K562 (cell line): ENCODE measurements at regions not wholly inside any gene's neighbourhood (a gene's known extent, or its start where the extent isn't known, plus 50 kb on each side); places are given as distances from the start of the nearest gene placed in this dataset.

ENCODE experiments used
- ATAC-seq: fragments of 200-7000 bp; cut with Tn5 transposase; 3 replicates; pipeline ENCODE4 v1.9.1; 2020; ENCODE audit warnings: moderate library complexity
- BruUV-seq: library from RNA; stranded (reverse); fragments of 400-500 nt; replicated peaks from 2 replicates; lab custom pipeline; 2021; lab: Mats Ljungman, UMichigan
- CTCF ChIA-PET: fragments of 300-600 bp; formaldehyde crosslinking; extraction: SDS; loops from one replicate; lab custom pipeline; 2021; ENCODE audit warnings: low intra/inter-chr PET ratio; lab: Yijun Ruan, JAX
- POLR2A ChIA-PET: fragments of 300-600, 350-650 bp; sonication (Branson Sonifier 250); formaldehyde crosslinking; extraction: SDS; loops from one replicate; lab custom pipeline; 2021; ENCODE audit warnings: antibody characterized with exemption, inconsistent platforms; lab: Yijun Ruan, JAX
- DNase-seq, 4 experiments: peaks; one replicate each; pipeline versions ENCODE4 v3.0.0 to v3.0.0-alpha.2; 2011 to 2018; ENCODE audit warnings: low spot score in 3 of 4, mixed read lengths in 3 of 4; ENCODE audit errors: extremely low read depth in 1 of 4
- FAIRE-seq: peaks from 2 replicates; lab custom pipeline; 2011; peaks lifted over from hg19 to GRCh38; lab: Jason Lieb, UNC
- H2AFZ ChIP-seq: 2 replicates; pipeline ENCODE4 v1.6.0; 2011; ENCODE audit warnings: low read depth, low read length, control low read depth, inconsistent platforms
- H3K27ac ChIP-seq: fragments of 200-600 bp; 3 replicates; pipeline ENCODE4 v1.8.0; 2011; ENCODE audit warnings: low read depth, mild to moderate bottlenecking, control low read depth, inconsistent platforms, low read length, moderate library complexity, mixed read lengths; ENCODE audit errors: extremely low read depth
- H3K27me3 ChIP-seq, 2 experiments: fragments of 300-600 bp in 1 of 2; 2 replicates in 1 of 2; 3 replicates in 1 of 2; pipeline versions ENCODE4 v1.6.0 to v1.8.0; 2011; ENCODE audit warnings: inconsistent platforms in 2 of 2, low read length in 2 of 2, mild to moderate bottlenecking in 1 of 2, mixed read lengths in 1 of 2, moderate library complexity in 1 of 2; ENCODE audit not compliant: control insufficient read depth in 2 of 2, insufficient read depth in 2 of 2
- H3K36me3 ChIP-seq: fragments of 300-600 bp; 3 replicates; pipeline ENCODE4 v1.8.0; 2011; ENCODE audit warnings: mild to moderate bottlenecking, low read length, inconsistent platforms; ENCODE audit not compliant: control insufficient read depth, insufficient read depth
- H3K4me1 ChIP-seq, 2 experiments: fragments of 200-600 bp in 1 of 2; replicated peaks in 1 of 2; 2 replicates in 1 of 2; 3 replicates in 1 of 2; pipeline versions ENCODE4 v1.5.1 to v1.8.0; 2011; ENCODE audit warnings: inconsistent platforms in 2 of 2, low read length in 2 of 2, mild to moderate bottlenecking in 1 of 2, mixed read lengths in 1 of 2, moderate library complexity in 1 of 2; ENCODE audit not compliant: control insufficient read depth in 2 of 2, insufficient read depth in 2 of 2
- H3K4me2 ChIP-seq: 2 replicates; pipeline ENCODE4 v1.6.1; 2011; ENCODE audit warnings: low read length, control low read depth, inconsistent platforms, mixed read lengths; ENCODE audit not compliant: insufficient read depth
- H3K4me3 ChIP-seq: fragments of 200-600 bp; sonication (generic), shearing (Covaris generic); 2 replicates; pipeline ENCODE4 v1.5.1; 2016; ENCODE audit warnings: control low read depth, inconsistent platforms
- H3K79me2 ChIP-seq: fragments of 200-600 bp; 3 replicates; pipeline ENCODE4 v1.8.0; 2011; ENCODE audit warnings: low read length, inconsistent platforms; ENCODE audit not compliant: control insufficient read depth, insufficient read depth
- H3K9ac ChIP-seq, 2 experiments: 2 replicates each; pipeline versions ENCODE4 v1.6.0 to v1.6.1; 2011; ENCODE audit warnings: low read depth in 2 of 2, low read length in 2 of 2, control low read depth in 1 of 2, inconsistent platforms in 1 of 2, mild to moderate bottlenecking in 1 of 2, mixed read lengths in 1 of 2; ENCODE audit not compliant: insufficient read depth in 1 of 2
- H3K9me1 ChIP-seq: one replicate; pipeline ENCODE4 v1.6.0; 2011; ENCODE audit warnings: inconsistent platforms, mild to moderate bottlenecking, low read length, moderate library complexity; ENCODE audit not compliant: control insufficient read depth, insufficient read depth
- H3K9me3 ChIP-seq: replicated peaks from 2 replicates; pipeline ENCODE4 v1.5.1; 2011; ENCODE audit warnings: low read depth, low read length, inconsistent platforms; ENCODE audit not compliant: control insufficient read depth, insufficient read depth
- H4K20me1 ChIP-seq: replicated peaks from 2 replicates; pipeline ENCODE4 v1.6.1; 2011; ENCODE audit warnings: low read length, inconsistent platforms, mixed read lengths; ENCODE audit not compliant: control insufficient read depth, insufficient read depth
- CBX3 ChIP-seq, 2 experiments: IDR thresholded peaks; 1 replicate in 1 of 2; 2 replicates in 1 of 2; pipeline ENCODE4 v1.6.1; 2012; ENCODE audit warnings: inconsistent platforms in 2 of 2, low read length in 2 of 2, borderline replicate concordance in 1 of 2, control low read depth in 1 of 2
- CXXC5 ChIP-seq: fragments of 250-450 bp; sonication (Bioruptor Pico); IDR thresholded peaks from 2 replicates; pipeline ENCODE4 v1.8.0; 2022; ENCODE audit warnings: inconsistent platforms, mild to moderate bottlenecking, moderate library complexity
- ESRRA ChIP-seq: fragments of 450-650 bp; IDR thresholded peaks from 2 replicates; pipeline ENCODE4 v1.6.1; 2014; ENCODE audit warnings: low read depth, mild to moderate bottlenecking, moderate library complexity, borderline replicate concordance
- ESRRB ChIP-seq: fragments of 250-450 bp; sonication (Bioruptor Pico); IDR thresholded peaks from 2 replicates; pipeline ENCODE4 v1.5.0; 2020; ENCODE audit warnings: mild to moderate bottlenecking, moderate library complexity, borderline replicate concordance
- EWSR1 ChIP-seq: fragments of 450-650 bp; IDR thresholded peaks from 2 replicates; pipeline ENCODE4 v1.6.1; 2018; ENCODE audit warnings: borderline replicate concordance, mild to moderate bottlenecking, low read depth, moderate library complexity; ENCODE audit not compliant: partially characterized antibody
- HMG20B ChIP-seq: fragments of 250-450 bp; sonication (Bioruptor Pico); IDR thresholded peaks from 2 replicates; pipeline ENCODE4 v1.5.0; 2021; ENCODE audit warnings: mild to moderate bottlenecking
- HOXB6 ChIP-seq: fragments of 250-450 bp; sonication (Bioruptor Pico); IDR thresholded peaks from 2 replicates; pipeline ENCODE4 v1.5.1; 2022; ENCODE audit warnings: mild to moderate bottlenecking, borderline replicate concordance
- MYC ChIP-seq, 2 experiments: fragments of 250-450 bp in 1 of 2; sonication (Bioruptor Pico) in 1 of 2; IDR thresholded peaks; 2 replicates each; pipeline versions ENCODE4 v1.5.1 to v1.6.1; 2012 to 2021; ENCODE audit warnings: low read depth in 2 of 2, borderline replicate concordance in 1 of 2, improper control_type of control experiment in 1 of 2, low read length in 1 of 2, mild to moderate bottlenecking in 1 of 2, moderate library complexity in 1 of 2
- NEUROD1 ChIP-seq: fragments of 150-350 bp; IDR thresholded peaks from 2 replicates; pipeline ENCODE4 v1.6.1; 2014; ENCODE audit warnings: borderline replicate concordance, low read length, low read depth; ENCODE audit not compliant: partially characterized antibody
- RAD21 ChIP-seq, 2 experiments: fragments of 250-450 bp in 1 of 2; fragments of 450-650 bp in 1 of 2; sonication (Bioruptor Pico) in 1 of 2; formaldehyde crosslinking in 1 of 2; IDR thresholded peaks in 1 of 2; conservative IDR thresholded peaks in 1 of 2; 2 replicates each; pipeline versions ENCODE4 v1.4.0 to v1.8.0; 2020 to 2022; ENCODE audit warnings: mild to moderate bottlenecking in 2 of 2, moderate library complexity in 1 of 2
- ZNF354B ChIP-seq: fragments of 250-450 bp; sonication (Bioruptor Pico); IDR thresholded peaks from 2 replicates; pipeline ENCODE4 v1.4.0; 2020
- ZNF561 ChIP-seq: fragments of 450-650 bp; formaldehyde crosslinking; conservative IDR thresholded peaks from 2 replicates; pipeline ENCODE4 v1.4.0; 2020; ENCODE audit warnings: mild to moderate bottlenecking, moderate library complexity
- WGBS: fragments of 100-300 bp; shearing (Covaris generic); methylation state at CpG from one replicate; pipeline ENCODE4 v1.1.6; 2016; ENCODE audit warnings: low coverage, mixed read lengths; ENCODE audit not compliant: insufficient coverage; ENCODE audit errors: missing lambda C conversion rate; 5-methylcytosine and 5-hydroxymethylcytosine counted together
- in situ Hi-C: fragments of 300-500 bp; cut with MboI; formaldehyde crosslinking; loops from 4 replicates; pipeline ENCODE4 v1.15.0; 2018; ENCODE audit warnings: inconsistent platforms, mixed read lengths
- intact Hi-C: fragments of 100-400 bp; cut with micrococcal nuclease; formaldehyde crosslinking; loops from 2 replicates; pipeline ENCODE4 v1.14.2; 2022

DNA sequence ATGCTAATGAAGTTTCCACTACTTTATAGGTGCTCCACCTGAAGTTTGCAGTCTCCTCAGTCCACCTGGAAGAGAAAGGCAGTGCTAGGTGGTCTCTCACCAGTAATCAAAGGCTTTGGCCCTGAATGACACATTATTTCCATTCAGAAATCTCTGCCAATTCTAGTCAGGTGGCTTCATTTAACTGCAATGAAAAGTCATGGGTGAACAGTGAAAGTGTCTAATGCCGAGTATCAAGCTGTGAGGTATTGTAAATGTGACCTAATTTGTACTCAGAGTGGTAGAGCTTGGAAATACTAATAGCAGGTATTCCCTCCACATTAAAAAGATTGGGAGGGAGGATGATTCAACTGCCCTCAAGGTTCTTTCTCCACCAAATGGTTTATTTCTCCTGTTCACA lies 220.9 kb upstream of the LRFN5 start:
- Histone ChIP-seq H2AFZ (no peak overlapping the region), H3K9me3 (no peaks in the 10 kb centered on the region), H3K27me3 (no peaks in the 10 kb centered on the region), H3K79me2 (no peaks in the 10 kb centered on the region), H3K4me3 (no peak overlapping the region), H3K36me3 (no peaks in the 10 kb centered on the region), H3K4me1 (no peaks in the 10 kb centered on the region), H4K20me1 (no peaks in the 10 kb centered on the region), H3K27ac (no peak overlapping the region), H3K9ac (no peak overlapping the region), H3K4me2 (no peak overlapping the region), H3K9me1 (no peaks in the 10 kb centered on the region)
- TF ChIP-seq NEUROD1 (no peak), RAD21 (CRISPR knock-in tag; conservative IDR thresholded peaks at IDR 0.05 in 1 of 2, IDR thresholded peaks at IDR 0.05 in 1 of 2) (no peak), ZNF354B (CRISPR knock-in tag) (no peak), ESRRB (no peak), HMG20B (CRISPR knock-in tag) (no peak)
- ChIA-PET POLR2A (no interaction called here), CTCF (no interaction called here)
- ATAC-seq = no peak
- intact Hi-C loops = no loop called here
- in situ Hi-C loops = no loop called here
- BruUV-seq = no TSS peak
- no peak for DNase-seq
- WGBS = 0% methylated on average over 1 of the region's 1 CpG
- no peak for FAIRE-seq

DNA sequence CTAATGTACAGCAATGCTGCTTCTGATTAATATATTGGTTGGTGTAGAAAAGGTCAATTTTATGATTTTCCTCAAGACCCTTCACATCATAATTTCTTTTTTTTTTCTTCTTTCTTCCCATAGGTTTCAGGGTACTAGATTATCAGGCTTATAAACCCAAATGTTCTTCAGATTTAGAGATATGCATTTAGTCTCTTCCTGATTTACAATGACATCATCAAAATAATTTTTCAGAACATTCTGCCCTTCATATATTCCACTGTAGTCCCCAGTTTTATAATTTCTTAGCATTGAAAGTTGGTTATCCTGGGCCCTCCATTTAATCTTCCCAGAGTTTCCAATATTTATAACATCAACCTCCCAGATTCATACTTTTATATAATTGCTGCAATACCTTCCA lies 226.7 kb upstream of the LRFN5 start:
- H4K20me1 ChIP-seq = no peaks in the 10 kb centered on the region
- no peaks in the 10 kb centered on the region for H3K4me1 ChIP-seq
- H3K27me3 ChIP-seq = no peaks in the 10 kb centered on the region
- H3K4me3 ChIP-seq = no peak overlapping the region
- no peak for FAIRE-seq
- H3K36me3 ChIP-seq = no peaks in the 10 kb centered on the region
- intact Hi-C loops (no loop called here), in situ Hi-C loops (no loop called here)
- ChIA-PET POLR2A (no interaction called here), CTCF (no interaction called here)
- no peak overlapping the region for H3K4me2 ChIP-seq
- no peaks in the 10 kb centered on the region for H3K9me3 ChIP-seq
- no peak overlapping the region for H3K27ac ChIP-seq
- ATAC-seq = no peak
- H3K9me1 ChIP-seq = no peaks in the 10 kb centered on the region
- H3K79me2 ChIP-seq = no peaks in the 10 kb centered on the region
- H2AFZ ChIP-seq = no peak overlapping the region
- no peak overlapping the region for H3K9ac ChIP-seq
- no peak for DNase-seq
- BruUV-seq = no TSS peak
- TF ChIP-seq CBX3 (IDR thresholded peaks at IDR 0.05; ENCODE audit: borderline replicate concordance in 1 of 2, low read length in 2 of 2) (no peak), EWSR1 (no peak), ESRRA (no peak), HOXB6 (no peak), ZNF561 (no peak), MYC (IDR thresholded peaks at IDR 0.05; ENCODE audit: low read depth, low read length) (no peak), MYC (CRISPR knock-in tag; IDR thresholded peaks at IDR 0.05; ENCODE audit: borderline replicate concordance, low read depth) (no peak), CXXC5 (CRISPR knock-in tag) (no peak)
- TF ChIP-seq, all 486 proteins: peak for 0
